HG03060 (cell line): ENCODE measurements at regions not wholly inside any gene's neighbourhood (a gene's known extent, or its start where the extent isn't known, plus 50 kb on each side); places are given as distances from the start of the nearest gene placed in this dataset.

ENCODE experiments used
- ATAC-seq: cut with Tn5 transposase; IDR thresholded peaks from one replicate; pipeline ENCODE4 v1.9.1; 2021; ENCODE audit warnings: low read depth, moderate number of reproducible peaks; ENCODE audit not compliant: unreplicated experiment

DNA sequence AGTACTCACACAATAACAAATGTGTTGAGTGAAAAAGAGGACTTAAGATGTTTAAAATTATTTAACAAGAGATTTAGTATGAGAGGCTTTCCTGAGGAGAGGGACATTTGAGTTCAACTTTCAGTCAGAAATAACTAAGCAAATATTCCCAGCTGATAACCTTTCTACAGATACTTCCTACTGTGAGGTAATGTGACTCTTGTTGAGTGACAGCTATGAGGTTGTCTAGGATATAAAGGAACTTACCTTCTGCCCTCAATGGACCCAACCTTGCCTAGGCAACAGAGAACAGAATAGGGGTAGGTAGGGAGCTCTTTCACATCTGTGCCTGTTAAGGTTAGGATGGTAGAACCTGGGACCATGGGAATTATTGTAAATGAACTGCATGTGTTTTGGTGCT is 54.7 kb downstream of the GLUD2 start:
- no peak for ATAC-seq

DNA sequence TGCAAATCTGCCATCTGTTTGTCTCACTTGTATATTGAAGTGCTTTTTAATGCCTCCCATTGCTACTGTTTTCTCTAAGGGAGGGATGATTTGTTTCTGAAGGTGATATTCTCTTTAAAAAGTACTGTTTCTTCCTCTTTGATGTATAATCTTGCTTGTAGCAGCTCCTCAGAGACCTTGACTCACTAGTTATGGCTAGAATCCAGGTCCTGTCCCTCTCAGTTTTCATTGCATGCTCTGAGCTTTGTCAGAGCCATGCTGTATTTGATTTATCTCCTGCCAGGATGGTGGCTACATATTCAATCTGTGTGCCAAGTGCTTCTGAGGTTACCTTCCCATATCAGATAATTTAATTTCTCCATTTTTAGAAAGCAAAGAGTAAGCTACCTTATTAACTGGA is 56.0 kb downstream of the GLUD2 start:
- ATAC-seq = no peak

DNA sequence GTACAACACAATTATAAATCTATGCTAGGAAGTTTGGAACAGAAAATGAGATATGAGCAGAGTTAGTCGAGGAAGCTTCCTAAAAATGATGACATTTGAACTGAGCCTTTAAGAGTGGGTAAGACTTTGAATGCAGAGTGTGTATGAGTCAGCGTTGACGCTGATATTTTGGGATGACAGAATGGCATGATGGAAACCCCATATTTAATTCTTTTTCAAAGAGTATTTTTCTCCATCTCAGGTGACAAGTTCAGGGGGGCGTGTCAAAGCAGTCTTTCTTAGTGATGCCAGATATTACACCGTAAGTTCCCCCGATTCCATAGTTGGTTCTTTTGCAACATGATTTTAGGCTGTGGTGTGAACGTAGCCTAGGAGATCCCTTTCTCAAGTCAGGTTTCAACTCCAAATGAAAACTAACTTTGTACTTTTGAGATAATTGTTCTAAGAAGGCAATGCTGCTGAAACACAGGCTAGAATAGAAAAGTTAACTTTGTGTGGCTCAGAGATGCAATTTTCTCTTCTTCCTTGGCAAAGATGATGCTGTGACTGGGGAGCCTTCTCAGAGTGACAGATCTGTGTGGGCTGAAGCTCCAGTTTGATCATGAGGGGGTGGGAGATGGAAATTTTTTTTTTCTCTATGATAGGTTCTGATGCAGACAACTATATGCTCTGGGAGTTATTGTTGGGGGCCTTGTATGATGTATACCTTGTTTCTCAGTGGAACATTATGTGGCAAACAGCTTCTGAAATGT is 59.2 kb downstream of the GLUD2 start:
- no peak for ATAC-seq

DNA sequence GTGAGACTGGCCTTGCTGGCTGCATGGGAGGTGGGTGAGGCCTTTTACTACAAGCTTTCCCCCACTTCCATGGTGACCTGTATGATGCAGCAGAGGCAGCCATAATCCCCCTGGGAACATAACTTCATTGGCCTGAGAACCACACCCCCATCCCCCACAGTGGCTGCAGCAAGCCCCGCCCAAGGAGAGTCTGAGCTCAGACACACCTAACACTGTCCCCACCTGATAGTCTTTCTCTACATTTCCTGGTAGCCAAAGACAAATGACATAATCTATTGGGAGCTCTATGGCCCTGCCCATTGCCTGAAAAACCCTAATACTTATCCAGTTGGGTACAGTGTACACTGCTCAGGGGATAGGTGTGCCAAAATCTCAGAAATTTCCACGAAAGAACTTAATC is 62.6 kb downstream of the GLUD2 start:
- ATAC-seq = no peak

DNA sequence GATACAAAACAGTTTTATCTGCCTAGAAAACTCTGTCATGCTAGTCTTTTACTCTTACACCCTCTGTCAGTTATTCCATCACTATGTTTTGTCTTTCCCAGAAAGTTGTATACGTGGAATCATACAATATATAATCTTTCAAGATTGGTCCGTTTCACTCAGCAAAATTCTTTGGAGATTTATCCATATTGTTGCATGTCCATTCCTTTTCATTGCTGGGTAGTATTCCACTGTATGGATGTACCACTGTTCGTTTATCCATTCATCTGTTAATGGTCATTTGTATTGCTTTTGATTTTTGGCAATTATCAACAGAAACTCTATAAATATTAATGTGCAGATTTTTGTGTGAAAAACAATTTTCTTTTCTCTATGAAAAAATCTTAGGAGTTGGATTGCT is 63.1 kb downstream of the GLUD2 start:
- ATAC-seq = no peak

DNA sequence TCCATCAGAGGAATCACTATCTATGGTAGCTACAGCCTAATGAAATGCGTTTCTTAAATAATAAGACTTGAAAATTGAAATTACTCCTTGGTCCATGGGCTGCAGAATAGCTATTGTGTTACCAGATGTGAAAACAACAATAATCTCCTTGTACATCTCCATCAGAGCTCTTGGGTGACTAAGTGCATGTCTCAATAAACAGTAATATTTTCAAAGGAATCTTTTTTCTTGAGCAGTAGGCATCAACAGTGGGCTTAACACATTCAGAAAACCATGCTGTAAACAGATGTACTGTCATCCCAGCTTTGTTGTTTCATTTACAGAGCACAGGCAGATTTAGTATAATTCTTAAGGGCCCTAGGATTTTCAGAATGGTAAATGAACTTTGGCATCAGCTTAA is 67.3 kb downstream of the GLUD2 start:
- no peak for ATAC-seq

DNA sequence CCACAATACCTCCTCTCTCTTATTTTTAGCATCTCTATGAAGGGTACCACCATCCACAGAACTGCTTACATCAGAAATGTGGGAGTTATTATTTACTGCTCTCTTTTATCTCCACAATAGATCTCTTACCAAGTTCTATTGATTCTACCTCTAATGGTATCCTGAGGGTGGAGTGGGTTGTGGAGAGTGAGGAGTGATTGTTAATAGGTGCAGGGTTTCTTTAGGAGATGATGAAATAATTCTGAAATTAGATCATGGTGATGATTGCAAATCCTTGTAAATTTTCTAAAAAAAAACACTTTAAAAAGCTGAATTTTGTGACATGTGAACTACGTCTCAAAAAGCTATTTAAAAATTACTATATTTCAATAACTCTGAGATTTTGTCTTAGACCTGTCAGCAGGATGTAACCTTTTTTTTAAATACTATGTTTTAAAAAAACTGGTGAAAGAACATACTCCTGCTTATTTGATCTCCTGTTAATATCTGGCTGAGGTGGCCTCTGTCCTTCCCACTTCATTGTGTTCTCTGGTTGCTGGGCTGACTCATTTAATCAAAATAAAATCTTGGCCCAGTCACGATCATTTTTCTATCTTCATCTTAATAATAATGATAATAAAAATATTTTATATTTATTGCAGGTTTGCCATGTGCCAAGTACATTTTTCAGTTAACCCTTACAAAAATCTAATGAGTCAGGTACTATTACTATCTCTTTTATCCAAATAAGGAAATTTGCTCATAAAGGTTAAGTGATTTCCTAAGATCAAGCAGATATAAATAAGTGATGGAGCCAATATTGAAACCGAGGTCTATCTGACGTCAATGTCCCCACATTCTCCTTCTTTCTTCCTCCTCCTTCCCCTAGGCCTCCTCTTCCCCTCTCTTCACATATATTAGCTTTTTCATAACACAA is 73.5 kb downstream of the GLUD2 start:
- ATAC-seq = no peak

DNA sequence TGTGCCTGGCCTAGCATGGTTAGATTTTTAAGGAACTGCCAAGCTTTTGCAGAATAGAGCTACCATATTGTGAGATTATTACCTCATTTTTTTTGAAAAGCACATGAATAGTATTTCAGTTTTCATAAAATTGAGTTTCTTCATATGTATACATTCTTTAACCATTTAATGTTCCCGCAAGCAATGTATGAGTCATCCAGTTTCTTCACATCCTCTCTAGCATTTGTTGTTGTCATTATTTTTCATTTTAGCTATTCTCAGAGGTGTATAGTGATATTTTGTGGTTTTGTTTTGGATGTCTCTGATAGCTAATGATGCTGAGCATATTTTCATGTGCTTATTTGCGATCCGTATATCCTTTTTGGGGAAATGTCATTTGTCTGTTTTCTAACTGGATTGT is 74.9 kb downstream of the GLUD2 start:
- ATAC-seq = no peak

DNA sequence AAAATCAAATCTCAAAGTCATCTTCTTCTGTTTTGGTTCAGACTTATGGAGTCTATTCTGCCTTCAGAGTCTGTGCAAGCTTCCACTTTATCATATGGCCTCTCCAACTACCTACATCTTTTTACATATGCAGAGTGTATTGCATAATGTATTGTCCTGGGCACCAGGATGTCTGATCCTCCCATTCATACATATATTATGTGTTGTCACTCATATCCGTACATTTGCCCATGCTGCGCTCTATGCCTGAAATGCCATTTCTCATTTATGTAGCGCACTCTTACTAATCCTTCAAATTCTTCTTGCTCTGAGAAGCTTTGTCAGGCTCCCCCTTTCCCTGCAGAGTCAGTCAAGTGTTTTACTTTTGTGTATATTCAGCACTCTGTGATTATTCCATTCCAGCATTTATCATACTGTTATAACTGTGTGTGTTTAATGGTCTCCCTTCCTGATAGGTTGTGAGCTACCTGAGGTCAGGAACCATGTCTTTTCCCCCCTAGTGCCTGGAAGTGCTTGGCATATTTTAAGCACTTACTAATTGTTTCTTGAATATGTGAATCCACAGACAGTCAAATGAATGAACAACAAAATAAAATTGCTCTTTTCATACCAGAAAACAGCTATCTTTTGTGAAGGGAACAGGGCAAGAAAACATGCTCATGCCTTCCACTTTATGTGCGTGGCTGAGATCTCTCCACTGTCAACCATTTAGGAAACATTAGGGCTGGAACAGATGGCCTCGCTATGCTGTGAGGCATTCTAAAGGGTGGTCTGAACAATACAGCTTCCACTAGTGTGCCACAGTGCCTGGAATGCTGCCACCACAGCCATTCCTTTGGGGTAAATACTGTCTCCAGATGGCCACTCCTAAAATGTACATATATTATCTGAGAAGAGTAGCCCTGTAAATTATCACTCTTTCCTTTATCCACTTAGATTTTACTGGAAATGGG is 81.8 kb downstream of the GLUD2 start:
- ATAC-seq = no peak

DNA sequence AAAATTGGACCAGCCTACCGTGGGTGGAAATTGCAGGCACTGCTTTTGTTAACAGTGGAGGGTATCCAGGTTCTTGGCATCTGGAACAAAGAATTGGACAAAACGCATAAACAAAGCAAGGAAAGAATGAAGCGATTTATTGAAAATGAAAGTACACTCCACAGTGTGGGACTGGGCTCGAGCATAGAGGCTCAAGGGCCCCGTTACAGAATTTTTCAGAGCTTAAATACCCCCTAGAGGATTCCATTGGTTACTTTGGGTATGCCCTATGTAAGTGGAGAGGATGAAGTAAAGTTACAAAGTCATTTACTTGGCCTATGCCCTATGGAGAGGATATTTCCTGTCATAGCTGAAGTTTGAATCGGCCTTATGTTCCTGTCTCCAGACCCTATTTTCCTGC is 85.3 kb downstream of the GLUD2 start:
- ATAC-seq = no peak

DNA sequence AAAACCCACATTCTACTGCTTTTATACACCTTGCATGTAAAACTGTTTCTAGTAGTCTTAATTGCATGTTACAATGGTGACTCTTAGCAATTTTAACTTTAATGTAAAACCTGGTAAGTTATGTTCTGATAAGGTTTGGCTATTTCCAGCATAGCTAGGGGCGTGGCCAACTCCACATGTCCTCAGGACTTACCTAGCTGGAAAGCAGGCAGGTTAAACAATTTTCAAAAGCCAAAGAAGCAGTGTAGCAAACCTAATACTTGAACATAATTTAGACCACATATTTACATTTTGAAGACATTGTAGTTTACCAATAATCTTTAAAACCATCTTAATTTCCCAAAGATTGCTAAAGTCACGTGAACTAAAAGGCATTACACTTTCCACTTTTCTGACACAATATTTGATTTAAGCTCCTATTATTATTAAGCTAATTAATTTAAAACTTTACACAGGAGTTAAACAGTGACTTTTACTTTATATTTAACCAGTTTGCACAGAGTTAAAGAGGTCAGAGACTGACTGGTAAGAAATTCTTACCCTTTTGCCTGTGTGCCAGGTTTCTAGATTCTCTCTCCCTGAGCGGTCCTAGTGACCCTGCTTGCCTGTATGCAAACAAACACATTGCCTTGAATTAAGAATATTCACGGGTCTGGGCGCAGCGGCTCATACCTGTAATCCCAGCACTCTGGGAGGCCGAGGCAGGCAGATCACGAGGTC is 88.2 kb downstream of the GLUD2 start:
- no peak for ATAC-seq

DNA sequence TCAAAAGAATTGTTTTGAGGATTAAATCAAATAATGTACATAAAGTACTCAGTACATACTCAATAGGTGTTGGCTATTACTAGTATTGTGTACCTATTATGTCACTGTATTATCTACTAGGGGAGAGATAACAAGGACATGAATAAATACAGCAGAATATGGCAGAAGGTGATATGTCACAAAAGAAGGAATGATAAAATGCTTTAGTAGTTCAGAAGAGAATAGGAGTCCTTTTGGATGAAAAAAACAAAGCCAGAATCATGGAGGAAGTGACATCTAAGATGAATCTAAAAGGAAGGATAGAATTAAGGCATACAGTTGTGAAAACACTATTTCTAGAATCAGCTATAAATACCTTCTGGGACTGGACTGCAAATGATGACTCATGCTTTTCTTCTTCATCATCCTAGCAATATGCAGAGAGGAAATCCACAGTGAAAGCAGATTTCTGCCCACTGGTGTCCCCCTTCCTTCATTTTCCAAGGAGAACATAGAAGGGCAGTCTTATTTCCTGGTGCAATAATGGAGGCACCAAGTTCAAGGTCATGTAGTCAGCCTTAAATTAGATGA is 98.7 kb downstream of the GLUD2 start:
- no peak for ATAC-seq

DNA sequence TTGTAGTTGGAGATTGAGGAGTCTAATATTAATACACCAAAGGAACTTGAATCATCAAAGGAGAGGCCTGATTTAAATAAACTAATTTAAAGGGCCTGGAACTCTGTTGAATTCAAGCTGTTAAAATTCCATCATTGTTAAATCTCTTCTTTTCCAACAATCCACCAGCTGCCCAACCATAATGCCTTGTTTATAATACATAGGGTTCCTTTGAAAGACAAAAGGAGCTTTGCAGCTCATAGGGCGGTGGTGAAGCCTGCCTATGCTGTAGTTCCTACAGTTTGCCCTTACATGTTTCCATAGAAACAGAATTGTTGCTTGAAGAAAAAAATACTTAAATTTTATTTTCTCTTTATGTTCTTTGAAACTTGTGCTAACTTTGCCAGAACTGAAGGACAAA is 102.8 kb downstream of the GLUD2 start:
- no peak for ATAC-seq

DNA sequence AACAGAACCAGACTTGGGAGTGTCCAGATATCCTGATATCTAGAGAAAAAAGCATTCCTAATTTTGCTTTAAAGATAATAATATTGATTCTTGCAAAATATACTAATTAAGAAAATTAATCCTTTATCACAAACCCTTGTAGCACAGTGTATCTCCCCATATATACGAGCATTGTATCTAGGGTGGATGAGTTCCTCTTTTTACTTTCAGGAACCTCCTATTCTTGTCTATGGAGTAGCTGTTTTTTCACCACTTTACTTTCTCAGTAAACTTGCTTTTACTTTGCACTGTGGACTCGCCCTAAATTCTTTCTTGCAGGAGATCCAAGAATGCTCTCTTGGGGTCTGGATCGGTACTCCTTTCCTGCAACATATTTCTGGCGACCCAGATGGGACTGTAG is 103.9 kb downstream of the GLUD2 start:
- ATAC-seq = peak; percentile 89

DNA sequence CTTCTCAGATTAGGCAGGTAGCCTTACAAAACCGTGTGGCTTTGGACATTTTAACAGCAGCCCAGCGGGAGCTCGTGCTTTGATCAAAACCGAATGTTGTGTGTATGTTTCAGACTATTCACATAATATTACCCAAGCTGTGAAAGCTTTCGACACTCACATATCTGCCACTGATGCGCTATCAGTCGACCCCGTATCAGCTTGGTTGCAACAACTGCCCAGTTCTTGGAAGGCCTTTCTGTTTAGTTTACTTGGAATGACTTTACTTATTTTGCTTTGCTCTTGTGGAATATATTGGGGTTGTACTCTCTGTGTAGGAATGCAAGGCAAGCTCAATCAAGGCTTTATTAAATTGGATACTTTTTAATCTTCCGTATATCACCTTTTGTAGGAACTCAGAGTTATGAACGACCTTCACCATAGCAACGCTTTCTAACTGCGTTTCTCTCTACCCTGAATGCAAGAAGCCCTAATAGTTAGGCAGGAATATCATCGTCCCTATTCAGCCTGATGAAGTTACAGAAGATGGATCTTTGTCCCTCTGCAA is 107.5 kb downstream of the GLUD2 start:
- no peak for ATAC-seq

DNA sequence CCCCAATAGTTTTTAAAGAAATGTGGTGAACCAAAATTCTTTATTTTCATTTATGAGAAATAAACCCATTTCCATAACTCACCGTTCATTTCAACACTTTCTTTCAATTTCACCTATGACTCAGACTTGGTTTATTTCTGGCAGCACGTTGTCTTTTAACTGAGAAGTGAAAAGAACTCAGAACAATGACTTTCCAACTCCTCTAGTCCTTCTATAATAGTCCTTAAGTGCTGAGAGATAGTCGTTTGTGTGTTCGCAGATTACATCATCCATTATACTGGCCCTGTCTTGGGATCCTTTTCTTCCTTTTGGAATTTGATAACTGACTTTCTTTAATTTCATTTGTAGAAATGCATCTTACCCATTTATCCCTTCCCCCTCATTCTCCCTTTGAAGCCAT is 113.6 kb downstream of the GLUD2 start:
- ATAC-seq = peak; percentile 65

DNA sequence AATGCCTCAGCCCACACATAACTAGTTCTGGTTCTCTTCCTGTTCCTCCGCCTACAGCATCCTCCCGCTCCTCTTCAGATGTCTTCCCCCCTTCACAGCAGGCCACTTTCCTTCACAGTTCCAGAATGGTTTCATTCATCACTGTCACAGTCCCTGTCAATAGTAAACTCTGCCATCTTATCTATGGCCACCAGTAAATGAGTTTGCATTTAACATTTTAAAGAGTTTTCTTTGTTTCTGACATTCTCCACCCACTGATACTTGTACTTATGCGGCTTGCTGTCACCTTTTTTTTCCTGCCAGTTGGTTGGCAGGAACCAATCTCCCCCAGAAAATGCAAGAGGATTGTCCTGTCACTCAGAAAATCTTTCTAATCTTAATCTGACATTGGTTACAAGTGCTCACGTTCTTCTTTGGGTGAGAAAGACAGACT is 114.1 kb downstream of the GLUD2 start:
- ATAC-seq = no peak

DNA sequence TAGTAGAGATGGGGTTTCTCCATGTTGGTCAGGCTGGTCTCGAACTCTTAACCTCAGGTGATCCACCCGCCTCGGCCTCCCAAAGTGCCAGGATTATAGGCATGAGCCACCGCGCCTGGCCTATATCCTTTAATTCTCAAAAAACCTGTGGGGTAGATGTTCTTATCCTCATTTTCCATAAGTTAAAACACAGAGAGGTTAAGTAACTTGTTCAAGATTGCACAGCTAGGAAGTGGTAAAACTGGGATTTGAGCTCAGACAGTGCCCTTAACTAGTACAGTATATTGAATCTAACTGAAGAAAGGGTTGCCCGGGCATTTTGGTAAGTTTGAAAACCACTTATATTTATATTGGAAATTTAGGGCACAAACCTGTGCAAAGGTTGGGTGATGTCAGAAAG is 116.0 kb downstream of the GLUD2 start:
- no peak for ATAC-seq

DNA sequence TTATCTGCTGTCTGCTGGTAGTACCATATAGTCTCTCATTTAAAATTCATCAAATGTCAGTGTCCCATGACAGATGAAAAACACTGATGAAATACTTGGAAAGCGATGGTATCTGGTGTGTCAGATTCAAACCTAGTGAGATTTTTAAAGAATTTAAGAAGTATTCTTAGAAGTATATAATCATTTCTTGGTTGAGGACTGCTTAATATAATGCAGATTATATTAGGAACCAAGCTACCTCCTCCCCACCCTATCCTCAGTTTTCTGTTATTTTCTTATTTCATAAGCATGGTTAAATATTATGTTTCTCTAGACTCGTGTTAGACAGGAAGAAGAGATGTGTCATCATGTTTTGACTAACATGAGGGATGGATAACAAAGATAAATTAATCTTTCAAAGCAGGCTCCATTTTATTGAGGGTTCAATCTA is 118.5 kb downstream of the GLUD2 start:
- ATAC-seq = no peak
